ES-I3 (cell line): ENCODE measurements at regions not wholly inside any gene's neighbourhood (a gene's known extent, or its start where the extent isn't known, plus 50 kb on each side); places are given as distances from the start of the nearest gene placed in this dataset.

Source experiments
- H3K36me3 ChIP-seq: 2 replicates; pipeline ENCODE4 v1.6.1; 2013; ENCODE audit warnings: mild to moderate bottlenecking, low read length, control low read depth, moderate library complexity; ENCODE audit not compliant: insufficient read depth
- H3K4me1 ChIP-seq: 2 replicates; pipeline ENCODE4 v1.6.1; 2013; ENCODE audit warnings: mild to moderate bottlenecking, control low read depth, low read length; ENCODE audit not compliant: insufficient read depth
- H3K9ac ChIP-seq: 2 replicates; pipeline ENCODE4 v1.6.1; 2013; ENCODE audit warnings: low read depth, mild to moderate bottlenecking, low read length, moderate library complexity
- H3K9me3 ChIP-seq: 2 replicates; pipeline ENCODE4 v1.6.1; 2013; ENCODE audit warnings: mild to moderate bottlenecking, low read length, moderate library complexity; ENCODE audit not compliant: control insufficient read depth, insufficient read depth

- H3K4me1 ChIP-seq = peaks cover 5% of the 10 kb centered on the region; the same call in 1 of the 2 replicates
- H3K9ac ChIP-seq = no peak overlapping the region
- no peaks in the 10 kb centered on the region for H3K9me3 ChIP-seq
These were observed 187.9 kb downstream of the USP12 start for GRCh38 chr13:26983543-26984320.

GRCh38 chr13:26980099-26981031, 191.2 kb downstream of the USP12 start:
- Histone ChIP-seq H3K36me3 (no peaks in the 10 kb centered on the region), H3K9ac (no peak overlapping the region), H3K4me1 (peaks cover 8% of the 10 kb centered on the region; the same call in 1 of the 2 replicates), H3K9me3 (no peaks in the 10 kb centered on the region)

More at GRCh38 chr13:26983543-26984320, 187.9 kb downstream of the USP12 start:
- no peaks in the 10 kb centered on the region for H3K36me3 ChIP-seq

DNA sequence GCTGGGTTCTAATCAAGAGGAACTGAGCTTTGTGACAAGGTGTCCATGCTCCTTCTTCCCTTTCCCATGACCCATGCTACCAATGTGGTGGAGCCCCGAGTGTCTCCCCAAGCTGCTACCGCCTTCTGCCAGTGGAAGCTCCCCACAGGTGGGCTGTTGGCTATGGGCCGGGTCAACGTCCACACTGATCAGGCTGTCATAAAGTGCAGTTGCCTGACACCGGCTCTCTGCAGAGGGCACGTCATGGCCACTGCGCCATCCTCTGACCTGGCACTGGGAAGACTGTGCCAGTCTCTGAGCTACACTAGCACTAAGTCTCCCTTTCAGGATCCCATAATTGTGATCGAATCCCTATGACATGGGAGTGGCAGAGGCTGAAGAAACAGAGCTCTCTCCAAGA, 192.3 kb downstream of the USP12 start:
- H3K9ac ChIP-seq = no peak overlapping the region
- H3K4me1 ChIP-seq = peaks cover 8% of the 10 kb centered on the region; the same call in 1 of the 2 replicates
- H3K36me3 ChIP-seq = no peaks in the 10 kb centered on the region
- H3K9me3 ChIP-seq = no peaks in the 10 kb centered on the region

DNA sequence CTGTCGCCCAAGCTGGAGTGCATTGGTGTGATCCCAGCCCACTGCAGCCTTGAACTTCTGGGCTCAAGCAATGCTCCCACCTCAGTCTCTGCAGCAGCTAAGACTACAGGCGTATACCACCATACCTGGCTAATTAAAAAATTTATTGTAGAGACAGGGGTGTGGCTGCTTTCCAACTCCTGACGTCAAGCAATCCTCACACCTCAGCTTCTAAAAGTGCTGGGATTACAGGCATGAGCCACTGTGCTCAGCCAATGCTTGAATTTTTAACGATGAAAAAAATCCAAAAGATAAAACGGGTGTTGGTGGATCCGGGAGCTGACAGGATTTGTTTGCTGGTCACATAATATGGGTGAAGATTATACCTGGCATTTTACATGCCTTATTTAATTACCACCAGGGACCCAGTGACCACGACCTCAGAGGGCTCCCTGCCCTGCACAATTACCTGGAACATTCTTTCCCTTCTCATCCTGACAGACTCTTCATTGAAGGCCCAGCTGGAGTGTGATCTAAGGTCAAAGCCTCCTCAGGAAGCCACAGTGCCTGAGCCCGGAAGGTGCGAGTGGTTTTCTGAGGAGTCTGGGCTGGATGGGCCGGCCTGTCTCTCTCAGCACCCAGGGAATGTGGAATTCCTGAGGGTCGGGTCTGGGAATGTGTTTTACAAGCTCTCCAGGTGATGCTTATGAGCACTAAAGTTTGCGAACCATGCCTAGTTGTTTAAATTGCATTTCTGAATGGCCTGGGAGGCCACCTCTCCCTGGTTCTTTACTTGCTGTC, 193.3 kb downstream of the USP12 start:
- Histone ChIP-seq H3K36me3 (no peaks in the 10 kb centered on the region), H3K9me3 (no peaks in the 10 kb centered on the region), H3K9ac (no peak overlapping the region), H3K4me1 (peaks cover 6% of the 10 kb centered on the region; the same call in 1 of the 2 replicates)

GRCh38 chr13:26977541-26977940, 194.1 kb downstream of the USP12 start:
- Histone ChIP-seq H3K9ac (no peak overlapping the region), H3K4me1 (0 out of 2 replicates have a peak, but pooled peaks cover 3% of the 10 kb centered on the region), H3K9me3 (no peaks in the 10 kb centered on the region), H3K36me3 (no peaks in the 10 kb centered on the region)

GRCh38 chr13:26976313-26976712, 195.3 kb downstream of the USP12 start:
- no peaks in the 10 kb centered on the region for H3K9me3 ChIP-seq
- no peak overlapping the region for H3K9ac ChIP-seq
- H3K36me3 ChIP-seq = no peaks in the 10 kb centered on the region
- H3K4me1 ChIP-seq = 0 out of 2 replicates have a peak, but pooled peaks cover 3% of the 10 kb centered on the region

- Histone ChIP-seq H3K9me3 (no peaks in the 10 kb centered on the region), H3K4me1 (peaks cover 3% of the 10 kb centered on the region; the same call in 1 of the 2 replicates), H3K9ac (no peak overlapping the region), H3K36me3 (no peaks in the 10 kb centered on the region)
These were observed 197.7 kb downstream of the USP12 start for GRCh38 chr13:26973946-26974345.

DNA sequence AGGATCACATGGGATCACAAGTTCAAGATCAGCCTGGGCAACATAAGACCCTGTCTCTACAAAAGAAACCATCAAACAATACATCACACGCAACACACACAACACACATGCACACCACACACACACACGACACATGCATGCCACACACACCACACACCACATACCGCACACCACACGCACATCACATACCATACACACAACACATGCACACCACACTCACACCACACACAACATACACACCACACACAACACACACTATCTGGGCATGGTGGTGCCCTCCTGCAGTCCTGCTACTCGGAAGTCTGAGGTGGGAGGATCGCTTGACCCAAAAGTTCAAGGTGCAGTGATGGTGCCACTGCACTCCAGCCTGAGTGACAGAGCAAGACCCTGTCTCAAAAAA, 198.3 kb downstream of the USP12 start:
- Histone ChIP-seq H3K36me3 (no peaks in the 10 kb centered on the region), H3K9me3 (no peaks in the 10 kb centered on the region), H3K9ac (no peak overlapping the region), H3K4me1 (peaks cover 2% of the 10 kb centered on the region; the same call in 1 of the 2 replicates)

- Histone ChIP-seq H3K36me3 (no peaks in the 10 kb centered on the region), H3K9me3 (no peaks in the 10 kb centered on the region), H3K9ac (no peak overlapping the region), H3K4me1 (no peaks in the 10 kb centered on the region; the same call in 1 of the 2 replicates)
These were observed 199.4 kb downstream of the USP12 start for GRCh38 chr13:26971990-26972887.

GRCh38 chr13:26968431-26969341, 202.9 kb downstream of the USP12 start:
- Histone ChIP-seq H3K9me3 (no peaks in the 10 kb centered on the region), H3K4me1 (peaks cover 5% of the 10 kb centered on the region; the same call in 1 of the 2 replicates), H3K9ac (no peak overlapping the region), H3K36me3 (no peaks in the 10 kb centered on the region)

GRCh38 chr13:26967119-26968038, 204.2 kb downstream of the USP12 start:
- no peaks in the 10 kb centered on the region for H3K36me3 ChIP-seq
- peaks cover 5% of the 10 kb centered on the region; the same call in 1 of the 2 replicates for H3K4me1 ChIP-seq
- H3K9ac ChIP-seq = no peak overlapping the region

DNA sequence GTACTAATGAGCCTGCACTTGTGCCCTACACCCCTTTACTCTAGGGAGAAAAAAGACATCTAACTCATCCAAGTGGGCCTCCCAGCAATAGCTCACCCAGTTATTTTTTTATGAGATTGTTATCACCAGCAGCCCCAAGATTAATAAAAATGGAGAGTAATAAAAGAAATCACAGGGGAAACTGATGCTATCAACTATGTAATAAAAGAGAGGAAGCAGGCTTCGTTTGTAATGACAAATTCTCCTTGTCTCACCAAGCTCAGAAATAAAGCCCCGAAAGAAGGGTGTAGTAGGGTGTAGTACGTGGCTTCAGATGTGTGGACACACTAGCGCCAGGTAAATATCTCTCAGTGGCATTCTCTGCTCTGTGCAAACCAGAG, 204.9 kb downstream of the USP12 start:
- Histone ChIP-seq H3K9ac (no peak overlapping the region), H3K9me3 (no peaks in the 10 kb centered on the region), H3K36me3 (no peaks in the 10 kb centered on the region), H3K4me1 (peaks cover 5% of the 10 kb centered on the region; the same call in 1 of the 2 replicates)

More at GRCh38 chr13:26967119-26968038, 204.2 kb downstream of the USP12 start:
- H3K9me3 ChIP-seq = no peaks in the 10 kb centered on the region
